Aorta (tissue), 5 donors: ENCODE measurements at regions not wholly inside any gene's neighbourhood (a gene's known extent, or its start where the extent isn't known, plus 50 kb on each side); places are given as distances from the start of the nearest gene placed in this dataset.

ENCODE experiments used
- ATAC-seq: fragments of 200-7000 bp; cut with Tn5 transposase; one replicate; pipeline ENCODE4 v1.9.1; 2022; ENCODE audit warnings: moderate library complexity; ENCODE audit not compliant: low FRiP score
- DNase-seq, 2 donors: peaks; one replicate each; pipeline ENCODE4 v3.0.0-alpha.2; 2020
- H3K27ac ChIP-seq, 2 donors: one replicate each; pipeline ENCODE4 v1.5.1; 2013; ENCODE audit warnings: low read length in 2 of 2, mild to moderate bottlenecking in 2 of 2, moderate library complexity in 2 of 2, control low read depth in 1 of 2, inconsistent platforms in 1 of 2, low read depth in 1 of 2
- H3K27me3 ChIP-seq, 2 donors: one replicate each; pipeline ENCODE4 v1.6.1; 2013; ENCODE audit warnings: control low read depth in 1 of 2, low read length in 1 of 2, mild to moderate bottlenecking in 1 of 2, moderate library complexity in 1 of 2; ENCODE audit not compliant: insufficient read depth in 2 of 2, control insufficient read depth in 1 of 2
- H3K36me3 ChIP-seq, 2 donors: one replicate each; pipeline ENCODE4 v1.6.1; 2013; ENCODE audit warnings: control low read depth in 1 of 2, low read length in 1 of 2, mild to moderate bottlenecking in 1 of 2; ENCODE audit not compliant: insufficient read depth in 2 of 2, control insufficient read depth in 1 of 2
- H3K4me1 ChIP-seq, 2 donors: one replicate each; pipeline ENCODE4 v1.6.1; 2013; ENCODE audit warnings: low read length in 2 of 2, control low read depth in 1 of 2, mild to moderate bottlenecking in 1 of 2, moderate library complexity in 1 of 2; ENCODE audit not compliant: insufficient read depth in 2 of 2, control insufficient read depth in 1 of 2
- H3K4me3 ChIP-seq, 2 donors: one replicate each; pipeline ENCODE4 v1.5.1; 2013; ENCODE audit warnings: low read length in 2 of 2, control low read depth in 1 of 2, mild to moderate bottlenecking in 1 of 2
- H3K9me3 ChIP-seq: one replicate; pipeline ENCODE4 v1.6.1; 2013; ENCODE audit warnings: mild to moderate bottlenecking, low read length; ENCODE audit not compliant: control insufficient read depth
- WGBS, 2 donors: extraction: QIAGEN DNeasy Blood & Tissue Kit; methylation state at CpG; one replicate each; pipeline ENCODE4 v1.1.7; 2013; 5-methylcytosine and 5-hydroxymethylcytosine counted together
- intact Hi-C, 2 donors: fragments of 100-400 bp; cut with DNase I; formaldehyde crosslinking; loops; one replicate each; pipeline versions ENCODE4 v1.14.2 to v1.15.0; 2022
- donor health status: healthy with polysubstance abuse.
- donor health status: Bipolar disorder and iron deficiency.
- donor health status: DM: no; HTN: no; CAD: no.
- donor health status: DM: no; HTN: no; CAD: no.
- donor health status: DM: yes; HTN: yes; CAD: no.

GRCh38 chr2:228417526-228417925 is 236.0 kb upstream of the SPHKAP start:
- intact Hi-C loops, result no loop called here
- Histone ChIP-seq H3K36me3 (no peaks in the 10 kb centered on the region), H3K27me3 (no peaks in the 10 kb centered on the region), H3K27ac (no peak overlapping the region), H3K4me1 (no peaks in the 10 kb centered on the region), H3K9me3 (no peaks in the 10 kb centered on the region), H3K4me3 (no peak overlapping the region)
- DNase-seq, result no peak
- 37 to 57% methylated on average over 2 of the region's 2 CpGs for WGBS, 2 donors
- ATAC-seq, result no peak

- Histone ChIP-seq H3K27me3 (peaks cover 0 to 1% of the 10 kb centered on the region in 2 donors), H3K4me3 (no peak overlapping the region), H3K4me1 (no peaks in the 10 kb centered on the region), H3K9me3 (no peaks in the 10 kb centered on the region), H3K27ac (no peak overlapping the region), H3K36me3 (no peaks in the 10 kb centered on the region)
- intact Hi-C loops, result no loop called here
- WGBS, 2 donors, result 95 to 98% methylated on average over 1 of the region's 1 CpG
- ATAC-seq, result no peak
- DNase-seq, result no peak
Observed at GRCh38 chr2:228410061-228410460, 228.6 kb upstream of the SPHKAP start.

- intact Hi-C loops, result no loop called here
- Histone ChIP-seq H3K9me3 (no peaks in the 10 kb centered on the region), H3K36me3 (no peaks in the 10 kb centered on the region), H3K27me3 (peaks cover 0 to 1% of the 10 kb centered on the region in 2 donors), H3K4me3 (no peak overlapping the region), H3K4me1 (no peaks in the 10 kb centered on the region), H3K27ac (no peak overlapping the region)
- DNase-seq (no peak), ATAC-seq (no peak)
- WGBS, 2 donors, result 48 to 65% methylated on average over 1 of the region's 1 CpG
Observed at GRCh38 chr2:228409493-228409892, 228.0 kb upstream of the SPHKAP start.

- Histone ChIP-seq H3K4me3 (no peak overlapping the region), H3K4me1 (no peaks in the 10 kb centered on the region), H3K27ac (no peak overlapping the region), H3K36me3 (no peaks in the 10 kb centered on the region), H3K9me3 (no peaks in the 10 kb centered on the region), H3K27me3 (peaks cover 0 to 1% of the 10 kb centered on the region in 2 donors)
- WGBS, 2 donors, result 71 to 80% methylated on average over 4 of the region's 4 CpGs
- DNase-seq, result no peak
- ATAC-seq, result no peak
- intact Hi-C loops, result no loop called here
Observed at GRCh38 chr2:228408529-228409227, 227.2 kb upstream of the SPHKAP start.

- no peak for DNase-seq
- no peak for ATAC-seq
- Histone ChIP-seq H3K9me3 (no peaks in the 10 kb centered on the region), H3K36me3 (no peaks in the 10 kb centered on the region), H3K4me3 (no peak overlapping the region), H3K27ac (no peak overlapping the region), H3K27me3 (peaks cover 0 to 1% of the 10 kb centered on the region in 2 donors), H3K4me1 (no peaks in the 10 kb centered on the region)
- intact Hi-C loops, result no loop called here
Observed at GRCh38 chr2:228407821-228408220, 226.3 kb upstream of the SPHKAP start.

GRCh38 chr2:228401065-228401912 is 219.8 kb upstream of the SPHKAP start:
- WGBS, 2 donors, result 49 to 71% methylated on average over 3 of the region's 3 CpGs
- Histone ChIP-seq H3K27ac (no peak overlapping the region), H3K27me3 (no peaks in the 10 kb centered on the region), H3K4me3 (no peak overlapping the region), H3K4me1 (no peaks in the 10 kb centered on the region), H3K36me3 (no peaks in the 10 kb centered on the region), H3K9me3 (no peaks in the 10 kb centered on the region)
- DNase-seq (no peak), ATAC-seq (peak; percentile 62)
- intact Hi-C loops, result no loop called here

GRCh38 chr2:228387776-228388175 is 206.3 kb upstream of the SPHKAP start:
- no peak overlapping the region for H3K27ac ChIP-seq
- DNase-seq (no peak), ATAC-seq (no peak)
- no peak overlapping the region for H3K4me3 ChIP-seq
- 58 to 74% methylated on average over 3 of the region's 3 CpGs for WGBS, 2 donors
- no peaks in the 10 kb centered on the region for H3K9me3 ChIP-seq
- no peaks in the 10 kb centered on the region for H3K4me1 ChIP-seq
- H3K27me3 ChIP-seq, result no peaks in the 10 kb centered on the region
- H3K36me3 ChIP-seq, result no peaks in the 10 kb centered on the region
- intact Hi-C loops, result no loop called here

GRCh38 chr2:228378696-228379425 is 197.4 kb upstream of the SPHKAP start:
- DNase-seq (no peak), ATAC-seq (no peak)
- WGBS, 2 donors, result 69 to 70% methylated on average over 3 of the region's 3 CpGs
- Histone ChIP-seq H3K27ac (no peak overlapping the region), H3K4me3 (no peak overlapping the region), H3K36me3 (no peaks in the 10 kb centered on the region), H3K9me3 (no peaks in the 10 kb centered on the region), H3K27me3 (no peaks in the 10 kb centered on the region), H3K4me1 (peaks cover 2 to 3% of the 10 kb centered on the region in 2 donors)
- intact Hi-C loops, result no loop called here
